Left lung (tissue), 4 donors: ENCODE measurements at regions not wholly inside any gene's neighbourhood (a gene's known extent, or its start where the extent isn't known, plus 50 kb on each side); places are given as distances from the start of the nearest gene placed in this dataset.

Experiments
- ATAC-seq: fragments of 200-7000 bp; cut with Tn5 transposase; one replicate; pipeline ENCODE4 v1.9.1; 2020; ENCODE audit warnings: moderate library complexity
- DNase-seq, 4 donors: peaks; one replicate each; pipeline ENCODE4 v3.0.0-alpha.2; 2013 to 2020
- H3K27ac ChIP-seq, 2 donors: fragments of 200-600 bp; sonication (generic) in 1 of 2; one replicate each; pipeline versions ENCODE4 v1.5.0 to v1.8.0; 2020 to 2021
- H3K27me3 ChIP-seq, 2 donors: fragments of 200-600 bp; sonication (generic) in 1 of 2; one replicate each; pipeline versions ENCODE4 v1.5.0 to v1.8.0; 2020 to 2021
- H3K36me3 ChIP-seq, 2 donors: fragments of 200-600 bp; sonication (generic) in 1 of 2; one replicate each; pipeline versions ENCODE4 v1.5.0 to v1.8.0; 2020 to 2021
- H3K4me1 ChIP-seq, 2 donors: fragments of 200-600 bp; one replicate each; pipeline ENCODE4 v1.8.0; 2021
- H3K4me3 ChIP-seq, 2 donors: fragments of 200-600 bp; sonication (generic) in 1 of 2; one replicate each; pipeline versions ENCODE4 v1.5.0 to v1.8.0; 2020 to 2021; ENCODE audit warnings: mild to moderate bottlenecking in 1 of 2
- H3K9me3 ChIP-seq, 2 donors: fragments of 200-600 bp; sonication (generic) in 1 of 2; one replicate each; pipeline versions ENCODE4 v1.5.0 to v1.8.0; 2020 to 2021
- intact Hi-C, 2 donors: fragments of 100-400 bp; cut with DNase I; formaldehyde crosslinking; loops; one replicate each; pipeline versions ENCODE4 v1.11.2 to v1.14.2; 2022
- TF ChIP-seq, protein P1 (sequence below), 2 donors: fragments of 200-600 bp; sonication (generic) in 1 of 2; IDR thresholded peaks; one replicate each; pipeline versions ENCODE4 v1.5.0 to v1.8.0; 2021; ENCODE audit warnings: antibody characterized with exemption in 2 of 2
- donor health status: DM: no; HTN: yes; CAD: no.
- donor health status: DM: no; HTN: no; CAD: no.

DNA sequence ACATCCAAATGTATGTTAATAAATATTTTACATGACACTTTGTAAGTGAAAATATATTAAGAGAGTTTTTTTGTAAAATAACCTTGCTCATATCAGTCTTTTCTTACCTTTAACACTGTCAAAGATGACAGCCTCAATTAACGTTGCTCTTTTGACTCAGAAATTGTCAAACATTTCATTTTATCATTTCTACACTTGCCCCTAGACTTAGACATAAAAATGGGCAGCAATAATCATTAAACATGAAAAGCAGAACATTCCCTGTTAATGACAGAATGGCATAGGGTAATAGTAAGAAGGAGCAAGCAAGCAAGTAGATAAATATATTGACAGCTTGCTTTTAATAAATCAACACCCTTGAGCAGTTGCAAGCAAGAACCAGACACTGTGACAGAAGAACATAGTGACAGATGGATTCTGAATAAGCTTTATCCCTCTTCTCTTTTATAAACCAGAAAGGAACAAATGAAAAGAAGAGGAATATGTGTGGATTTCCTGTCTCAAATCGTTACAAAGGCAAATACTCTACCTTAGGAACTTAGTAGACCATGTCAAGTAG, 796.0 kb upstream of the CHD1 start:
- H3K36me3 ChIP-seq, result no peaks in the 10 kb centered on the region

DNA sequence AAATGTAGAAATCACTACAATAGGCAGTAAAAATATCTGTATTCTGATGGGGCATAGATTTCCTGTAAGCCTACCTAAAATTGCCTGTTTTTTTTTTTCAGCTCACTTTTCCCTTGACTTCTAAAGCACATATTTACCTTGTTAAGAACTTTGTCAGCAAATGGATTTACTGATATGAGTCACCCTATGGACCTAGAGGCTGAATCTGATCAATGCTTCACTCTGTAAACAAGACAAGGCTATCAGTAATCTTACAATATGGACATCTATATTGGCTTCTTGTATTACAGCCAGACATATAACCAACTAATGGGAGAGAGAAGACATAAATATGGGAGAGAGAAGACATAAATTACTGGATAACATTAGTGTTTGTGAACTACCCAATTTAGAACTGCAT, 792.7 kb upstream of the CHD1 start:
- H3K27me3 ChIP-seq, result no peaks in the 10 kb centered on the region
- ATAC-seq, result no peak
- no peak overlapping the region for H3K27ac ChIP-seq
- intact Hi-C loops, result no loop called here
- no peak overlapping the region for H3K4me3 ChIP-seq
- TF ChIP-seq, protein P1, sequence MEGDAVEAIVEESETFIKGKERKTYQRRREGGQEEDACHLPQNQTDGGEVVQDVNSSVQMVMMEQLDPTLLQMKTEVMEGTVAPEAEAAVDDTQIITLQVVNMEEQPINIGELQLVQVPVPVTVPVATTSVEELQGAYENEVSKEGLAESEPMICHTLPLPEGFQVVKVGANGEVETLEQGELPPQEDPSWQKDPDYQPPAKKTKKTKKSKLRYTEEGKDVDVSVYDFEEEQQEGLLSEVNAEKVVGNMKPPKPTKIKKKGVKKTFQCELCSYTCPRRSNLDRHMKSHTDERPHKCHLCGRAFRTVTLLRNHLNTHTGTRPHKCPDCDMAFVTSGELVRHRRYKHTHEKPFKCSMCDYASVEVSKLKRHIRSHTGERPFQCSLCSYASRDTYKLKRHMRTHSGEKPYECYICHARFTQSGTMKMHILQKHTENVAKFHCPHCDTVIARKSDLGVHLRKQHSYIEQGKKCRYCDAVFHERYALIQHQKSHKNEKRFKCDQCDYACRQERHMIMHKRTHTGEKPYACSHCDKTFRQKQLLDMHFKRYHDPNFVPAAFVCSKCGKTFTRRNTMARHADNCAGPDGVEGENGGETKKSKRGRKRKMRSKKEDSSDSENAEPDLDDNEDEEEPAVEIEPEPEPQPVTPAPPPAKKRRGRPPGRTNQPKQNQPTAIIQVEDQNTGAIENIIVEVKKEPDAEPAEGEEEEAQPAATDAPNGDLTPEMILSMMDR (IDR thresholded peaks at IDR 0.05), result no peak
- no peaks in the 10 kb centered on the region for H3K36me3 ChIP-seq
- no peaks in the 10 kb centered on the region for H3K9me3 ChIP-seq
- no peak for DNase-seq
- no peaks in the 10 kb centered on the region for H3K4me1 ChIP-seq

More for the DNA sequence above, 796.0 kb upstream of the CHD1 start:
- Histone ChIP-seq H3K27me3 (no peaks in the 10 kb centered on the region), H3K4me3 (no peak overlapping the region), H3K9me3 (no peaks in the 10 kb centered on the region), H3K27ac (no peak overlapping the region), H3K4me1 (no peaks in the 10 kb centered on the region)
- TF ChIP-seq, protein P1 (IDR thresholded peaks at IDR 0.05), result no peak
- DNase-seq, result no peak
- intact Hi-C loops, result no loop called here
- ATAC-seq, result no peak

DNA sequence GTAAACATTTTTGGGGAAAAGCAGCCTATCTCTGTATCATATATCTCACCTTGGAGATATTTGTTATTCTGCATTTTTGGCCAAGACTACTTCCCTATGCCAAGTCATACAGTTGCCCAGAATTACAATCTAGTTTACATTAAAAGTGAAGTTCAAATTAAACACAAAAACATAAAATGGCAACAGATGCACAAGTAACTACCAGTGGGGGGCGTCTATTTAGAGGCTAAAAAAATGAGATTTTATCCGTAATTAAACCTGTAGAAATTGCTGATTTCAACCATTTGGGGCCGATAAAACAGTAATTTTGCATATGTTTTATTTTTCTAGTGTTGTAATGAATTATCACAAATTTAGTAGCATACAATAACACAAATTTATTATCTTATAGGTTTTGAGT, 787.1 kb upstream of the CHD1 start:
- no peaks in the 10 kb centered on the region for H3K4me1 ChIP-seq
- H3K27me3 ChIP-seq, result no peaks in the 10 kb centered on the region
- H3K9me3 ChIP-seq, result peaks cover 0 to 6% of the 10 kb centered on the region in 2 donors
- H3K27ac ChIP-seq, result no peak overlapping the region
- no peak for DNase-seq
- intact Hi-C loops, result no loop called here
- no peak overlapping the region for H3K4me3 ChIP-seq
- no peak for ATAC-seq
- H3K36me3 ChIP-seq, result no peaks in the 10 kb centered on the region
- TF ChIP-seq, protein P1 (IDR thresholded peaks at IDR 0.05), result no peak

DNA sequence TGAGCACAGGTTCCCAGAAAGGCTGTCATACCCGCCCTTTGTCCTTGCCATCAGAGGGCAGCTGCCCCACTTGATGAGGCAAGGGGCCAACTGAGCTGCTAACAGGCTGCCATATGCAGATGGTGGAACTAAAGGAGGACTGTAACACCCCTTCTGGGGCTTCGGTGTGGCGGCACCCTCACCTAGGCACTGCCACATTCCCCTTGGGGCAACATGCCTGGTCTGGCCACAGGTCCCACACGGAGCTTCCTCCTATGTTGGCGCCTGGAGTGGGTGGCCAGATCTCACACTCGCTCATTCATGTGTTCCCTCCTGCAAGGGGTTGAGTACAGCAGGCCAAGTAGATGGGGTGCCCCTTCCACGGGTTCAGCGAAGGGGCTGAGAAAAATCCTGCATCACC, 777.4 kb upstream of the CHD1 start:
- Histone ChIP-seq H3K4me3 (no peak overlapping the region), H3K27ac (no peak overlapping the region), H3K36me3 (no peaks in the 10 kb centered on the region), H3K4me1 (no peaks in the 10 kb centered on the region), H3K9me3 (peaks cover 0 to 6% of the 10 kb centered on the region in 2 donors), H3K27me3 (no peaks in the 10 kb centered on the region)
- intact Hi-C loops, result no loop called here
- no peak for ATAC-seq
- DNase-seq, result peak in 1 of 4 donors; percentile 43
- TF ChIP-seq, protein P1 (IDR thresholded peaks at IDR 0.05), result no peak

DNA sequence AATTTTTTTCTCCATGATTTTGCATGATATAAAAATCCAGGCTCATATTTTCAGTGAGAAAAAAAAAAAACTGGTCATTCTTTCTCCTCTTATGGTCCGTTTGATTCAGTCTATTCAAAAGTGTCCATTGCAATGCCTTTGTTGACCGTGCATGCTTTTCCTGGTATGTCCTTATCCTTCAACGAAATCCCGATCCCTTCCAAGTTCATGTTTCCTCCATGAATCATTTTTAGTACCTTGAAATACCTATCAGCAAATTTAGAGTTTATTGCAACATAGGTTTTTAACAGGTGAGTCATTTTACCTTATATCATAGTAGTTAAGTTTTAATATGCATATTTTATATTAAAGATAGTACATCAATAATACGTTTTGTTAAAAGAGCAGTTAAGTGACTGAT, 773.8 kb upstream of the CHD1 start:
- intact Hi-C loops, result no loop called here
- ATAC-seq, result no peak
- peaks cover 0 to 2% of the 10 kb centered on the region in 2 donors for H3K9me3 ChIP-seq
- H3K36me3 ChIP-seq, result no peaks in the 10 kb centered on the region
- no peak overlapping the region for H3K4me3 ChIP-seq
- no peaks in the 10 kb centered on the region for H3K4me1 ChIP-seq
- no peak overlapping the region for H3K27ac ChIP-seq
- no peaks in the 10 kb centered on the region for H3K27me3 ChIP-seq
- TF ChIP-seq, protein P1 (IDR thresholded peaks at IDR 0.05), result no peak
- no peak for DNase-seq
